ENCODE measurements at regions not wholly inside any gene's neighbourhood (a gene's known extent, or its start where the extent isn't known, plus 50 kb on each side); places are given as distances from the start of the nearest gene placed in this dataset.

- TF ChIP-seq EZH2phosphoT487 (IDR thresholded peaks at IDR 0.05; ENCODE audit: borderline replicate concordance, low read length) (no peak), EZH2 (IDR thresholded peaks at IDR 0.05; ENCODE audit: low read length, unreplicated experiment) (no peak)
- TF ChIP-seq, protein P1, sequence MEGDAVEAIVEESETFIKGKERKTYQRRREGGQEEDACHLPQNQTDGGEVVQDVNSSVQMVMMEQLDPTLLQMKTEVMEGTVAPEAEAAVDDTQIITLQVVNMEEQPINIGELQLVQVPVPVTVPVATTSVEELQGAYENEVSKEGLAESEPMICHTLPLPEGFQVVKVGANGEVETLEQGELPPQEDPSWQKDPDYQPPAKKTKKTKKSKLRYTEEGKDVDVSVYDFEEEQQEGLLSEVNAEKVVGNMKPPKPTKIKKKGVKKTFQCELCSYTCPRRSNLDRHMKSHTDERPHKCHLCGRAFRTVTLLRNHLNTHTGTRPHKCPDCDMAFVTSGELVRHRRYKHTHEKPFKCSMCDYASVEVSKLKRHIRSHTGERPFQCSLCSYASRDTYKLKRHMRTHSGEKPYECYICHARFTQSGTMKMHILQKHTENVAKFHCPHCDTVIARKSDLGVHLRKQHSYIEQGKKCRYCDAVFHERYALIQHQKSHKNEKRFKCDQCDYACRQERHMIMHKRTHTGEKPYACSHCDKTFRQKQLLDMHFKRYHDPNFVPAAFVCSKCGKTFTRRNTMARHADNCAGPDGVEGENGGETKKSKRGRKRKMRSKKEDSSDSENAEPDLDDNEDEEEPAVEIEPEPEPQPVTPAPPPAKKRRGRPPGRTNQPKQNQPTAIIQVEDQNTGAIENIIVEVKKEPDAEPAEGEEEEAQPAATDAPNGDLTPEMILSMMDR (conservative IDR thresholded peaks at IDR 0.05; ENCODE audit: low read depth, low read length), result no peak
Observed at GRCh38 chr4:157961229-157961990, 211.4 kb downstream of the GASK1B start.
